ENCODE measurements at regions not wholly inside any gene's neighbourhood (a gene's known extent, or its start where the extent isn't known, plus 50 kb on each side); places are given as distances from the start of the nearest gene placed in this dataset.

DNA sequence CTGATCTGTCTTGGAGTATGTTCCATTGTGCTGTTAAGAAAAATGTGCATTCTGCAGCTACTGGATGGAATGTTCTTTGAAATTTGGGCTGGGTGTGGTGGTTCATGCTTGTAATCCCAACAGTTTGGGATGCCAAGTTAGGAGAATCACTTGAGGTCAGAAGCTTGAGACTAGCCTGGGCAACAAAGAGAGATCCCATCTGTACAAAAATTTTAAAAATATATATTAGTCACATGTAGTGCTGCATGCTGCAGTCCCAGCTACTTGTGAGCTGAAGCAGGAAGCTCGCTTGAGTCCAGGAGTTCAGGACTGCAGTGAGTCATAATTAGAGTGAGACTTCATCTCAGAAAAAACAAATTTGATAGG lies 62.8 kb upstream of the PLSCR4 start:
- Mint-ChIP-seq H3K36me3 (ENCODE audit: insufficient read depth, unreplicated experiment) (no peaks in the 10 kb centered on the region), H3K27me3 (ENCODE audit: unreplicated experiment) (no peaks in the 10 kb centered on the region), H3K27ac (ENCODE audit: unreplicated experiment) (peak overlapping the region; percentile 11), H3K4me3 (ENCODE audit: low read depth, unreplicated experiment) (peak overlapping the region; percentile 15), H3K4me1 (ENCODE audit: low read depth, unreplicated experiment) (peaks cover 52% of the 10 kb centered on the region), H3K9me3 (ENCODE audit: low read depth, unreplicated experiment) (peaks cover 7% of the 10 kb centered on the region)
- intact Hi-C loops (cut with micrococcal nuclease; ENCODE audit: unreplicated experiment): loop anchor here (1.0 to 2.0 kb wide), 2 partner anchors 63 to 91 kb away; partner anchors contain the start of gene PLSCR4
- no TSS peak for BruUV-seq (replicated peaks)
- TF ChIP-seq, protein P1, sequence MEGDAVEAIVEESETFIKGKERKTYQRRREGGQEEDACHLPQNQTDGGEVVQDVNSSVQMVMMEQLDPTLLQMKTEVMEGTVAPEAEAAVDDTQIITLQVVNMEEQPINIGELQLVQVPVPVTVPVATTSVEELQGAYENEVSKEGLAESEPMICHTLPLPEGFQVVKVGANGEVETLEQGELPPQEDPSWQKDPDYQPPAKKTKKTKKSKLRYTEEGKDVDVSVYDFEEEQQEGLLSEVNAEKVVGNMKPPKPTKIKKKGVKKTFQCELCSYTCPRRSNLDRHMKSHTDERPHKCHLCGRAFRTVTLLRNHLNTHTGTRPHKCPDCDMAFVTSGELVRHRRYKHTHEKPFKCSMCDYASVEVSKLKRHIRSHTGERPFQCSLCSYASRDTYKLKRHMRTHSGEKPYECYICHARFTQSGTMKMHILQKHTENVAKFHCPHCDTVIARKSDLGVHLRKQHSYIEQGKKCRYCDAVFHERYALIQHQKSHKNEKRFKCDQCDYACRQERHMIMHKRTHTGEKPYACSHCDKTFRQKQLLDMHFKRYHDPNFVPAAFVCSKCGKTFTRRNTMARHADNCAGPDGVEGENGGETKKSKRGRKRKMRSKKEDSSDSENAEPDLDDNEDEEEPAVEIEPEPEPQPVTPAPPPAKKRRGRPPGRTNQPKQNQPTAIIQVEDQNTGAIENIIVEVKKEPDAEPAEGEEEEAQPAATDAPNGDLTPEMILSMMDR (IDR thresholded peaks at IDR 0.05; ENCODE audit: unreplicated experiment): no peak
- DNase-seq: peak; percentile 64
- CTCF ChIA-PET: interaction anchor here (0.7 to 2.4 kb wide), 11 partner anchors 11 to 268 kb away, joined by 3 to 29 read pairs (median 4); no protein-coding TSS in a partner anchor

DNA sequence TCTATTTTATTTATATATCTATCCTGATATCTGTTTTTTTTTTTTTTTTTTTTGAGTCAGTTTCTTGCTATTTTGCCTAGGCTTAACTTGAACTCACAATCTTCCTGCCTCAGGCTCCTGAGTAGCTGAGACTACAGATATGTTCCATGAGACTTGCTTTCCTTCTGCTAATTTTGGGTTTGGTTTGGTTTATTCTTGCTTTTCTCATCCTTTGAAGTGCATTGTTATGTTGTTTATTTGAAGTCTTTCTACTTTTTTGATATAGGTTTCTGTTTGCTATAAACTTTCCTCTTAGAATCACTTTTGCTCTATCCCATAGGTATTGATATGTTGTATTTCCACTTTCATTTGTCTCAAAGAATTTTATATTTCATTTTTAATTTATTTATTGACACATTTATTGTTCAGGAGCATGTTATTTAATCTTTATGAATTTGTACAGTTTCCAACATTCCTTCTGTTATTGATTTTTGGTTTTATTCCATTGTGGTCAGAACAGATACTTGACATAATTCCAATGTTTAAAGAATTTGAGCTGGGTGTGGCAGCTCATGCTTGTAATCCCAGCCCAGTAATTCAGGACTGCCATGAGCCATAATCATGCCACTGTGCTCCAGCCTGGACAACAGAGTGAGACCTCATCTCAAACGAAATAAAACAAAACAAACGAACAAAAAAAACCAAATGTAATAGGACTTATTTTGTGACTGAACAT lies 62.3 kb upstream of the PLSCR4 start:
- Mint-ChIP-seq H3K36me3 (ENCODE audit: insufficient read depth, unreplicated experiment) (no peaks in the 10 kb centered on the region), H3K9me3 (ENCODE audit: low read depth, unreplicated experiment) (peaks cover 7% of the 10 kb centered on the region), H3K4me3 (ENCODE audit: low read depth, unreplicated experiment) (peak overlapping the region; percentile 15), H3K27me3 (ENCODE audit: unreplicated experiment) (no peaks in the 10 kb centered on the region), H3K27ac (ENCODE audit: unreplicated experiment) (peak overlapping the region; percentile 11), H3K4me1 (ENCODE audit: low read depth, unreplicated experiment) (peaks cover 58% of the 10 kb centered on the region)
- BruUV-seq (replicated peaks): no TSS peak
- CTCF ChIA-PET: interaction anchor here (0.7 to 2.4 kb wide), 11 partner anchors 10 to 268 kb away, joined by 3 to 29 read pairs (median 4); no protein-coding TSS in a partner anchor
- peak; percentile 60 for DNase-seq
- TF ChIP-seq, protein P1 (IDR thresholded peaks at IDR 0.05; ENCODE audit: unreplicated experiment): no peak
- intact Hi-C loops (cut with micrococcal nuclease; ENCODE audit: unreplicated experiment): loop anchor here (1.0 to 2.0 kb wide), 2 partner anchors 62 to 91 kb away; partner anchors contain the start of gene PLSCR4

DNA sequence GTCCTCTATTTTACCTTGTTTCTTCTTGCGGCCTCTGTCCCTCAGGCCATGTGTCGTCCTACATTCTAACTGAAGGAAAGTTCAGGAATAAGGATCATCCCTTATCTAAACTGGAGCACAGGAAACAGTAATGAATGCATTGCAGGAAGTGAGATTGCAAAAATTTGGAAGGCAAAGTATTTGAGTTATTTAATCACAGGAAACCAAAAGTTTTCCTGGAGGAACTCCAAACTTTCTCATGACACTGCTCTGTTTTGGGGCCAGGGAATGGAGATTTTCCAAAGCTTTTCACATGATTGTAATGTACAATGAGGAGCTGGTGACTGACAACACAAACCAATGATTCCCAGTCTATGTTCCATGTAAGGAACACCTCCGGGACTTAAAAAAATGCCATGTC lies 57.8 kb upstream of the PLSCR4 start:
- DNase-seq: no peak
- TF ChIP-seq, protein P1 (IDR thresholded peaks at IDR 0.05; ENCODE audit: unreplicated experiment): no peak
- Mint-ChIP-seq H3K9me3 (ENCODE audit: low read depth, unreplicated experiment) (peaks cover 9% of the 10 kb centered on the region), H3K27me3 (ENCODE audit: unreplicated experiment) (no peaks in the 10 kb centered on the region), H3K36me3 (ENCODE audit: insufficient read depth, unreplicated experiment) (no peaks in the 10 kb centered on the region), H3K4me1 (ENCODE audit: low read depth, unreplicated experiment) (peaks cover 34% of the 10 kb centered on the region), H3K4me3 (ENCODE audit: low read depth, unreplicated experiment) (no peak overlapping the region), H3K27ac (ENCODE audit: unreplicated experiment) (no peak overlapping the region)
- intact Hi-C loops (cut with micrococcal nuclease; ENCODE audit: unreplicated experiment): loop anchor here (5.0 kb wide), 1 partner anchor 531 kb away; no protein-coding TSS in a partner anchor
- CTCF ChIA-PET: interaction anchor here (1.0 to 1.5 kb wide), 2 partner anchors 86 to 120 kb away, joined by 3 to 4 read pairs; no protein-coding TSS in a partner anchor
- BruUV-seq (replicated peaks): no TSS peak

DNA sequence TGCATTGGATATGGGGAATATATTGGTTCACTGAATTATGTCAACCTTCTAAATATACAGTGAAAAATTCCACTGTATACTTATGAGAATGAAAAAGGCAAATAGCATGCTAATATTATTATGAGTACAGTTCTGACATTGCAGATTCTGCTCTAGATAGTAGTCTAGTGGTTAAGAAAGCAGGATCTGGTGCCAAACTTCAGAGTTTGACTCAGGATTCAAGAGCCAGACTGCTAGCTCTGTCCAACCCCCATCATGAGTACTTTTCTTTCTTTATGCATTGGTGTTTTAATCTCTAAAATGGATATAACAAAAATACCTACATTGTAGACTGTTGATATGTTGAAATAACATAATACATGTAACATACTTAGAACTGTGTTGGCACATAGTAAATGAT lies 57.3 kb upstream of the PLSCR4 start:
- DNase-seq: no peak
- Mint-ChIP-seq H3K4me3 (ENCODE audit: low read depth, unreplicated experiment) (no peak overlapping the region), H3K36me3 (ENCODE audit: insufficient read depth, unreplicated experiment) (no peaks in the 10 kb centered on the region), H3K27me3 (ENCODE audit: unreplicated experiment) (no peaks in the 10 kb centered on the region), H3K9me3 (ENCODE audit: low read depth, unreplicated experiment) (peaks cover 13% of the 10 kb centered on the region), H3K27ac (ENCODE audit: unreplicated experiment) (no peak overlapping the region), H3K4me1 (ENCODE audit: low read depth, unreplicated experiment) (peaks cover 29% of the 10 kb centered on the region)
- intact Hi-C loops (cut with micrococcal nuclease; ENCODE audit: unreplicated experiment): loop anchor here (5.0 kb wide), 1 partner anchor 531 kb away; no protein-coding TSS in a partner anchor
- BruUV-seq (replicated peaks): no TSS peak
- CTCF ChIA-PET: interaction anchor here (1.0 to 1.5 kb wide), 2 partner anchors 85 to 119 kb away, joined by 3 to 4 read pairs; no protein-coding TSS in a partner anchor
- TF ChIP-seq, protein P1 (IDR thresholded peaks at IDR 0.05; ENCODE audit: unreplicated experiment): no peak

Measured in Calu3 (cell line).